ENCODE measurements at regions not wholly inside any gene's neighbourhood (a gene's known extent, or its start where the extent isn't known, plus 50 kb on each side); places are given as distances from the start of the nearest gene placed in this dataset.

DNA sequence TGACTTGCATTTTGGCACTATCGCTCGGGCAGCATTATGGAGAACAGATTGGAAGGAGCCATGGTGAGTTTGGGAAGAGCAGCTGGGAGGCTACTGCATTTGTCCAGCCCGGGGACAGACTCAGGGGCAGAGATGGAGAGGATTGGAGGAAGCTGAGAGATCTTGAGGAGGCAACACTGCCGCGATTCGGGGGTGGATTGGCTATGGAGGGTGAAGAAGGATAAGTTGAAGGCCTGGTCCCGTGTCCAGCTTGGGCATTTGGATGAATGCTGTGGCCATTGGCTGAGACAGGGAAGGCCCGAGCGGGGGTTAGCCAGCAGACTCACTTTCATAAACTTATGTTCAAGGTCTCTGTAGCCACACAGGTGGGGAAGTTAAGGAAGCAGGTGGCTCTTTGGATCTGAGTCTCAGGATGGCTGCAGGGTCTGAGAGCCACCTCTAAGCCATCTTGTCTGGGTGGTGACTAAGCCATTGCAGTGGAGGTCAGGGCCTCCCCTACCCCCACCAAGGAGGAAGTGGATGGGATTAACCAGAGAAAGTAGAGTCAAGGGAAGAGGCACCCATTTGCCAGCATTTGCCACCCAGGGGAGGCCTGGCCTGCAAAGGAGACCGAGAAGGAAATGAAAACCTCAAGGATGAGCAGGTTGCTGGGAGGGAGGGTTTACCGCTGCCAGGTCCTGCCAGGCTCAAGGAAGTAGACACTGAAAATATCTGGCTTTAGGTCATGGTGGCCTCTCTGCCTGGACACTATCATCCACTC lies 144.0 kb upstream of the TLE3 start:
- CTCF ChIA-PET (ENCODE audit: unreplicated experiment), result no interaction called here
- no peaks in the 10 kb centered on the region for H3K9me3 ChIP-seq (ENCODE audit: low read length)
- no peak overlapping the region for H3K27ac ChIP-seq (ENCODE audit: low read depth, low read length, poor library complexity, severe bottlenecking)
- no peak overlapping the region for H3K4me3 ChIP-seq (ENCODE audit: low read depth, low read length, poor library complexity, severe bottlenecking)
- H4K20me1 ChIP-seq (ENCODE audit: insufficient read depth, low read length), result no peaks in the 10 kb centered on the region
- TF ChIP-seq, protein P1, sequence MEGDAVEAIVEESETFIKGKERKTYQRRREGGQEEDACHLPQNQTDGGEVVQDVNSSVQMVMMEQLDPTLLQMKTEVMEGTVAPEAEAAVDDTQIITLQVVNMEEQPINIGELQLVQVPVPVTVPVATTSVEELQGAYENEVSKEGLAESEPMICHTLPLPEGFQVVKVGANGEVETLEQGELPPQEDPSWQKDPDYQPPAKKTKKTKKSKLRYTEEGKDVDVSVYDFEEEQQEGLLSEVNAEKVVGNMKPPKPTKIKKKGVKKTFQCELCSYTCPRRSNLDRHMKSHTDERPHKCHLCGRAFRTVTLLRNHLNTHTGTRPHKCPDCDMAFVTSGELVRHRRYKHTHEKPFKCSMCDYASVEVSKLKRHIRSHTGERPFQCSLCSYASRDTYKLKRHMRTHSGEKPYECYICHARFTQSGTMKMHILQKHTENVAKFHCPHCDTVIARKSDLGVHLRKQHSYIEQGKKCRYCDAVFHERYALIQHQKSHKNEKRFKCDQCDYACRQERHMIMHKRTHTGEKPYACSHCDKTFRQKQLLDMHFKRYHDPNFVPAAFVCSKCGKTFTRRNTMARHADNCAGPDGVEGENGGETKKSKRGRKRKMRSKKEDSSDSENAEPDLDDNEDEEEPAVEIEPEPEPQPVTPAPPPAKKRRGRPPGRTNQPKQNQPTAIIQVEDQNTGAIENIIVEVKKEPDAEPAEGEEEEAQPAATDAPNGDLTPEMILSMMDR (conservative IDR thresholded peaks at IDR 0.05; ENCODE audit: low read length), result no peak
- TF ChIP-seq EZH2phosphoT487 (IDR thresholded peaks at IDR 0.05; ENCODE audit: borderline replicate concordance, low read depth, low read length), result no peak
- H3K36me3 ChIP-seq (ENCODE audit: insufficient read depth, low read length), result no peaks in the 10 kb centered on the region
- no peak overlapping the region for H3K4me2 ChIP-seq (ENCODE audit: low read length)
- BruUV-seq (replicated peaks), result no TSS peak
- DNase-seq (ENCODE audit: low spot score), result no peak
- no peaks in the 10 kb centered on the region for H3K4me1 ChIP-seq (ENCODE audit: insufficient read depth, low read length, poor library complexity, severe bottlenecking)
- intact Hi-C loops (cut with micrococcal nuclease; ENCODE audit: unreplicated experiment), result no loop called here
- no peak overlapping the region for H2AFZ ChIP-seq (ENCODE audit: low read length)
- POLR2A ChIA-PET, result no interaction called here
- H3K79me2 ChIP-seq (ENCODE audit: insufficient read depth, low read depth, low read length), result no peaks in the 10 kb centered on the region
- no peaks in the 10 kb centered on the region for H3K9me2 ChIP-seq (ENCODE audit: insufficient read depth, low read length)

DNA sequence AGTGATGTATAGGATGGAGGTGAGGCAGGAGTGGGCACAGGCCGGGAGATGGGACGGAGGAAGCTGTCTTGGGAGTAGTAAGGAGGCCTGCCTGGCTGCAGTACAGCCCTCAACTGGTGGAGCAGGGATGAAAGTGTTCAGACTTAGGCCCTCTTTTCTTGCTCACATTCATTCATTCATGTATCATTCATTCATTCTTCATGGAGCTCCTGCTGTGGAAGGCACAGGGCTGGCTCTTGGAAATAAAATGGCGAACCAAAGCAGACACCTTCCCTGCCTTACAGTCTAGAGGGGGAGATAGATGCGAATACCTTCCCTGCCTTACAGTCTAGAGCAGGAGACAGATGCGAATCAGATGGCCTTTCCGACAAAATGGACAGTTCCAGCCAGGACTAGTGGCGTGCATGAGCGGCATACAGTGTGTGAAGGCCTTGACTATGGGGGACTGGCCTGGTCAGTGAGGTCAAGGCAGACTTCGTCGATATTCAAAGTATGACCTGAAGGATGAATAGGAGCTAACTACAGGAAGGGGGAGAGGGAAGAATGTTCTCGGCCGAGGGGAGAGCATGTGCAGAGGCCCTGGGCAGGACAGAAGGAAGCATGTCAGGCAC lies 143.2 kb upstream of the TLE3 start:
- no peaks in the 10 kb centered on the region for H4K20me1 ChIP-seq (ENCODE audit: insufficient read depth, low read length)
- no peak for DNase-seq (ENCODE audit: low spot score)
- intact Hi-C loops (cut with micrococcal nuclease; ENCODE audit: unreplicated experiment), result no loop called here
- no peak overlapping the region for H3K27ac ChIP-seq (ENCODE audit: low read depth, low read length, poor library complexity, severe bottlenecking)
- TF ChIP-seq, protein P1 (conservative IDR thresholded peaks at IDR 0.05; ENCODE audit: low read length), result no peak
- no peak for TF ChIP-seq EZH2phosphoT487 (IDR thresholded peaks at IDR 0.05; ENCODE audit: borderline replicate concordance, low read depth, low read length)
- ChIA-PET CTCF (ENCODE audit: unreplicated experiment) (no interaction called here), POLR2A (no interaction called here)
- no peaks in the 10 kb centered on the region for H3K9me3 ChIP-seq (ENCODE audit: low read length)
- no peaks in the 10 kb centered on the region for H3K9me2 ChIP-seq (ENCODE audit: insufficient read depth, low read length)
- H2AFZ ChIP-seq (ENCODE audit: low read length), result no peak overlapping the region
- BruUV-seq (replicated peaks), result no TSS peak
- no peaks in the 10 kb centered on the region for H3K79me2 ChIP-seq (ENCODE audit: insufficient read depth, low read depth, low read length)
- H3K4me1 ChIP-seq (ENCODE audit: insufficient read depth, low read length, poor library complexity, severe bottlenecking), result no peaks in the 10 kb centered on the region
- H3K4me3 ChIP-seq (ENCODE audit: low read depth, low read length, poor library complexity, severe bottlenecking), result no peak overlapping the region
- no peaks in the 10 kb centered on the region for H3K36me3 ChIP-seq (ENCODE audit: insufficient read depth, low read length)
- no peak overlapping the region for H3K4me2 ChIP-seq (ENCODE audit: low read length)

DNA sequence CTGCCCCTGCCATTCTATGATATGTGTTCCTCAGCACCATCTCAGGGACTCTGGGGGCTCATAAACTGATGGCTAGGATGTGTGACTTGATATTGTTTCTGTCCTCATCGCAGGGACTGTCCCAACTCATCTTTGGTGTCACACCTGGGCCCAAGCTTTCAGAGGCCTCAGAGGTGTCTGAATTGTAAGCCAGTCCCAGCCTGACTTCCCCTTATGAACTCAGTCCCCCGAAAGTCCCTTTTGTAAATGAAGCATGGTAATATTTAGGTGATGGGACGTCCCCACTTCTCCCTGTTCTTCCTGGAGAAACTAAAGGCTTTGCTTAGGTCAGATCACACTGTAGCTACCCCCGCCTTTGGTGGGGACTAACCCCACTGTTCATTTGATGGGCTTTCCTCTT lies 142.4 kb upstream of the TLE3 start:
- Histone ChIP-seq H3K9me2 (ENCODE audit: insufficient read depth, low read length) (no peaks in the 10 kb centered on the region), H3K4me3 (ENCODE audit: low read depth, low read length, poor library complexity, severe bottlenecking) (no peak overlapping the region), H4K20me1 (ENCODE audit: insufficient read depth, low read length) (no peaks in the 10 kb centered on the region), H3K4me1 (ENCODE audit: insufficient read depth, low read length, poor library complexity, severe bottlenecking) (no peaks in the 10 kb centered on the region), H3K27ac (ENCODE audit: low read depth, low read length, poor library complexity, severe bottlenecking) (no peak overlapping the region), H3K79me2 (ENCODE audit: insufficient read depth, low read depth, low read length) (no peaks in the 10 kb centered on the region), H3K9me3 (ENCODE audit: low read length) (no peaks in the 10 kb centered on the region), H3K36me3 (ENCODE audit: insufficient read depth, low read length) (no peaks in the 10 kb centered on the region), H3K4me2 (ENCODE audit: low read length) (no peak overlapping the region), H2AFZ (ENCODE audit: low read length) (no peak overlapping the region)
- no TSS peak for BruUV-seq (replicated peaks)
- intact Hi-C loops (cut with micrococcal nuclease; ENCODE audit: unreplicated experiment), result no loop called here
- no peak for DNase-seq (ENCODE audit: low spot score)
- POLR2A ChIA-PET, result no interaction called here
- CTCF ChIA-PET (ENCODE audit: unreplicated experiment), result no interaction called here
- TF ChIP-seq EZH2phosphoT487 (IDR thresholded peaks at IDR 0.05; ENCODE audit: borderline replicate concordance, low read depth, low read length), result no peak
- TF ChIP-seq, protein P1 (conservative IDR thresholded peaks at IDR 0.05; ENCODE audit: low read length), result no peak

All from OCI-LY7 (cell line).